SK-N-SH (cell line): ENCODE measurements at regions not wholly inside any gene's neighbourhood (a gene's known extent, or its start where the extent isn't known, plus 50 kb on each side); places are given as distances from the start of the nearest gene placed in this dataset.

Source experiments
- CTCF ChIA-PET: fragments of 300-600, 350-600 bp; formaldehyde crosslinking; extraction: SDS; loops from one replicate; lab custom pipeline; 2021; lab: Yijun Ruan, JAX
- POLR2A ChIA-PET: fragments of 350-600 bp; sonication (Branson Sonifier 250); formaldehyde crosslinking; extraction: SDS; loops from one replicate; lab custom pipeline; 2020; ENCODE audit warnings: antibody characterized with exemption, inconsistent platforms; lab: Yijun Ruan, JAX
- DNase-seq: peaks from one replicate; pipeline ENCODE4 v3.0.0; 2012
- H2AFZ ChIP-seq: fragments of 200-600 bp; sonication (generic); 2 replicates; pipeline ENCODE4 v1.8.1; 2016; ENCODE audit warnings: antibody characterized with exemption, mild to moderate bottlenecking, low read depth
- H3F3A ChIP-seq: fragments of 200-600 bp; sonication (generic); replicated peaks from 2 replicates; pipeline ENCODE3; 2016; ENCODE audit warnings: antibody characterized with exemption, mild to moderate bottlenecking; ENCODE audit not compliant: insufficient read depth
- H3K27ac ChIP-seq, 2 experiments: fragments of 200-500 bp in 1 of 2; fragments of 200-600 bp in 1 of 2; sonication (Bioruptor generic) in 1 of 2; sonication (generic), shearing (Covaris generic) in 1 of 2; 2 replicates each; pipeline versions ENCODE4 v1.5.1 to v1.6.1; 2014 to 2016; ENCODE audit warnings: low read depth in 2 of 2, inconsistent platforms in 1 of 2, low read length in 1 of 2, mild to moderate bottlenecking in 1 of 2, mixed read lengths in 1 of 2
- H3K27me3 ChIP-seq: fragments of 200-600 bp; sonication (generic), shearing (Covaris generic); 2 replicates; pipeline ENCODE4 v1.6.1; 2016; ENCODE audit warnings: mixed run types; ENCODE audit not compliant: insufficient read depth
- H3K36me3 ChIP-seq, 2 experiments: fragments of 200-500 bp in 1 of 2; fragments of 200-600 bp in 1 of 2; sonication (Bioruptor generic) in 1 of 2; sonication (generic) in 1 of 2; replicated peaks in 1 of 2; 2 replicates each; pipeline versions ENCODE3 to v1.5.1; 2014 to 2016; ENCODE audit warnings: low read length in 1 of 2, mild to moderate bottlenecking in 1 of 2; ENCODE audit not compliant: insufficient read depth in 2 of 2, control insufficient read depth in 1 of 2
- H3K4me1 ChIP-seq, 2 experiments: fragments of 200-500 bp in 1 of 2; fragments of 200-600 bp in 1 of 2; sonication (Bioruptor generic) in 1 of 2; sonication (generic), shearing (Covaris generic) in 1 of 2; 2 replicates each; pipeline versions ENCODE4 v1.5.1 to v1.6.1; 2014 to 2016; ENCODE audit warnings: low read depth in 1 of 2, low read length in 1 of 2, mixed run types in 1 of 2; ENCODE audit not compliant: insufficient read depth in 2 of 2, control insufficient read depth in 1 of 2
- H3K4me2 ChIP-seq: fragments of 200-600 bp; sonication (generic), shearing (Covaris generic); 2 replicates; pipeline ENCODE4 v1.6.1; 2017; ENCODE audit warnings: mixed run types
- H3K4me3 ChIP-seq, 2 experiments: fragments of 200-500 bp in 1 of 2; fragments of 200-600 bp in 1 of 2; sonication (Bioruptor generic) in 1 of 2; sonication (generic), shearing (Covaris generic) in 1 of 2; 2 replicates each; pipeline versions ENCODE4 v1.5.1 to v1.8.1; 2014 to 2016; ENCODE audit warnings: low read depth in 2 of 2, inconsistent platforms in 1 of 2, low read length in 1 of 2, mild to moderate bottlenecking in 1 of 2, mixed read lengths in 1 of 2, moderate library complexity in 1 of 2
- H3K79me2 ChIP-seq: fragments of 200-600 bp; sonication (generic); 2 replicates; pipeline ENCODE4 v1.8.1; 2017; ENCODE audit warnings: mild to moderate bottlenecking; ENCODE audit not compliant: insufficient read depth
- H3K9ac ChIP-seq: fragments of 200-600 bp; sonication (generic); 2 replicates; pipeline ENCODE4 v1.6.1; 2017; ENCODE audit warnings: mixed run types
- H3K9me2 ChIP-seq: fragments of 200-600 bp; sonication (generic); 2 replicates; pipeline ENCODE4 v1.6.1; 2017; ENCODE audit warnings: mixed run types
- H3K9me3 ChIP-seq: fragments of 200-600 bp; sonication (generic); 2 replicates; pipeline ENCODE4 v1.6.1; 2017; ENCODE audit warnings: mixed run types, mild to moderate bottlenecking, moderate library complexity
- H4K20me1 ChIP-seq: fragments of 200-600 bp; sonication (generic); 2 replicates; pipeline ENCODE4 v1.6.1; 2017; ENCODE audit warnings: mild to moderate bottlenecking, mixed run types; ENCODE audit not compliant: insufficient read depth
- CHD2 ChIP-seq: fragments of 150-350 bp; IDR thresholded peaks from 2 replicates; pipeline ENCODE4 v1.6.1; 2018; ENCODE audit warnings: low read length; ENCODE audit not compliant: partially characterized antibody
- ELF1 ChIP-seq: IDR thresholded peaks from 2 replicates; pipeline ENCODE4 v1.4.0; 2012
- EP300 ChIP-seq, 2 experiments: IDR thresholded peaks; 2 replicates each; pipeline versions ENCODE4 v1.4.0 to v1.6.1; 2012; ENCODE audit warnings: borderline replicate concordance in 1 of 2, low read depth in 1 of 2, low read length in 1 of 2
- EZH2phosphoT487 ChIP-seq: fragments of 200-600 bp; sonication (generic); IDR thresholded peaks from 2 replicates; pipeline ENCODE4 v1.6.1; 2017; ENCODE audit warnings: low read depth, mixed run types, mild to moderate bottlenecking, antibody characterized with exemption, moderate library complexity, borderline replicate concordance
- FOSL2 ChIP-seq: IDR thresholded peaks from 2 replicates; pipeline ENCODE4 v1.4.0; 2012; ENCODE audit warnings: low read depth, mild to moderate bottlenecking, moderate library complexity, borderline replicate concordance
- FOXJ3 ChIP-seq: sonication (generic); formaldehyde crosslinking; IDR thresholded peaks from 2 replicates; pipeline ENCODE4 v1.5.1; 2020; ENCODE audit warnings: mild to moderate bottlenecking, missing genetic modification reagents
- GABPA ChIP-seq: IDR thresholded peaks from 2 replicates; pipeline ENCODE4 v1.4.0; 2012; ENCODE audit warnings: low read depth, mild to moderate bottlenecking
- GATA2 ChIP-seq: sonication (generic); formaldehyde crosslinking; IDR thresholded peaks from 2 replicates; pipeline ENCODE4 v1.5.0; 2020; ENCODE audit warnings: mild to moderate bottlenecking, missing genetic modification reagents
- JUND ChIP-seq: IDR thresholded peaks from 2 replicates; pipeline ENCODE4 v1.4.0; 2012
- MEF2A ChIP-seq: IDR thresholded peaks from 2 replicates; pipeline ENCODE4 v1.4.0; 2012; ENCODE audit warnings: low read depth, borderline replicate concordance
- NFIC ChIP-seq: IDR thresholded peaks from 2 replicates; pipeline ENCODE4 v1.4.0; 2012; ENCODE audit warnings: borderline replicate concordance
- NRF1 ChIP-seq: IDR thresholded peaks from 2 replicates; pipeline ENCODE4 v1.6.1; 2012; ENCODE audit warnings: low read depth, mild to moderate bottlenecking, low read length
- POLR2AphosphoS5 ChIP-seq: IDR thresholded peaks from 2 replicates; pipeline ENCODE4 v1.6.1; 2012; ENCODE audit warnings: low read depth, low read length
- RCOR1 ChIP-seq: fragments of 150-350 bp; IDR thresholded peaks from 2 replicates; pipeline ENCODE4 v1.6.1; 2017; ENCODE audit warnings: antibody characterized with exemption, low read length
- RFX5 ChIP-seq: IDR thresholded peaks from 2 replicates; pipeline ENCODE4 v1.6.1; 2012; ENCODE audit warnings: mild to moderate bottlenecking, improper control_type of control experiment, low read length
- RXRA ChIP-seq: IDR thresholded peaks from 2 replicates; pipeline ENCODE4 v1.4.0; 2012; ENCODE audit warnings: low read depth, mild to moderate bottlenecking, borderline replicate concordance
- SIN3A ChIP-seq: IDR thresholded peaks from 2 replicates; pipeline ENCODE4 v1.6.1; 2012; ENCODE audit warnings: low read depth, mild to moderate bottlenecking, low read length, moderate library complexity, borderline replicate concordance
- SMC3 ChIP-seq: IDR thresholded peaks from 2 replicates; pipeline ENCODE4 v1.6.1; 2012; ENCODE audit warnings: low read depth, low read length, improper control_type of control experiment
- TAF1 ChIP-seq: IDR thresholded peaks from 2 replicates; pipeline ENCODE4 v1.6.1; 2012; ENCODE audit warnings: low read depth, mild to moderate bottlenecking, low read length, moderate library complexity, borderline replicate concordance
- TCF12 ChIP-seq: IDR thresholded peaks from 2 replicates; pipeline ENCODE4 v1.4.0; 2012
- TEAD4 ChIP-seq: IDR thresholded peaks from 2 replicates; pipeline ENCODE4 v1.4.0; 2012; ENCODE audit warnings: mild to moderate bottlenecking, borderline replicate concordance; ENCODE audit not compliant: insufficient read depth
- WGBS: methylation state at CpG from one replicate; pipeline ENCODE4 v1.1.6; 2017; ENCODE audit warnings: low lambda C conversion rate; 5-methylcytosine and 5-hydroxymethylcytosine counted together
- TF ChIP-seq, protein P1 (sequence below): IDR thresholded peaks from 2 replicates; pipeline ENCODE4 v1.6.1; 2012; ENCODE audit warnings: mild to moderate bottlenecking, low read depth, low read length, moderate library complexity
- TF ChIP-seq, protein P2 (sequence below): fragments of 150-350 bp; IDR thresholded peaks from 2 replicates; pipeline ENCODE4 v1.6.1; 2016; ENCODE audit warnings: mild to moderate bottlenecking, low read depth, low read length
- TF ChIP-seq, protein P3 (sequence below): IDR thresholded peaks from 2 replicates; pipeline ENCODE4; 2012
- TF ChIP-seq, protein P4 (sequence below): IDR thresholded peaks from 2 replicates; pipeline ENCODE4 v1.4.0; 2012; ENCODE audit warnings: low read depth, borderline replicate concordance
- TF ChIP-seq, protein P5 (sequence below): IDR thresholded peaks from 2 replicates; pipeline ENCODE4 v1.4.0; 2012; ENCODE audit warnings: low read depth, borderline replicate concordance

DNA sequence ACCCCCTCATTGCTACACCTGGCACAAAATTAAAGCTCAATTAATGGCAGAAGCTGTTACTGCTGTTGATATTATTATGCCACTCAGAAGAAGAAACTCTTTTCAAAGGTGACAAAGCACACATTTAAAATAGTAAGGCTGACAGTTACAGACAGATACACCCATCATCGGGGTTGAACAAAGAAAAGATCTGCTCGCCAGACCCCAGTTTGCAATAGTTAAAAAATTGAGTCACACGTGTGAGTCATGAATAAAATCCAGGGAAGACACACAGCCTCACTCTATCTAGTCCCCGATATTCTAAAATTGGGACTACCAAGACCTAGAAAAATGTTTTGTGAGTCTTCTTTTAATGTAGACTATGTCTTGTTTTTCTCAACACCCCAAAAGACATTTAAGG lies 330.0 kb upstream of the SOX9 start:
- POLR2A ChIA-PET = no interaction called here
- no peaks in the 10 kb centered on the region for H4K20me1 ChIP-seq
- H2AFZ ChIP-seq = no peak overlapping the region
- no peaks in the 10 kb centered on the region for H3K79me2 ChIP-seq
- no peak overlapping the region for H3K9ac ChIP-seq
- peak overlapping the region; percentile 27; the same call in 1 of the 2 replicates for H3K4me2 ChIP-seq
- H3K36me3 ChIP-seq = no peaks in the 10 kb centered on the region
- no peak overlapping the region for H3K27ac ChIP-seq
- H3F3A ChIP-seq = no peaks in the 10 kb centered on the region
- no peaks in the 10 kb centered on the region for H3K9me2 ChIP-seq
- H3K4me3 ChIP-seq = no peak overlapping the region
- DNase-seq = no peak
- WGBS = 13% methylated on average over 4 of the region's 4 CpGs
- CTCF ChIA-PET = no interaction called here
- no peaks in the 10 kb centered on the region for H3K27me3 ChIP-seq
- H3K4me1 ChIP-seq = peaks cover 0 to 4% of the 10 kb centered on the region in 2 experiments; a peak in 2 of 4 replicates
- no peaks in the 10 kb centered on the region for H3K9me3 ChIP-seq
- TF ChIP-seq FOXJ3 (CRISPR knock-in tag) (no peak), FOSL2 (peak; percentile 82), CHD2 (no peak), NRF1 (no peak), NFIC (no peak), MEF2A (no peak), GABPA (no peak), SIN3A (no peak), RCOR1 (no peak), POLR2AphosphoS5 (no peak), JUND (peak; percentile 55), GATA2 (CRISPR knock-in tag) (no peak), RFX5 (no peak), SMC3 (no peak), EP300 (IDR thresholded peaks at IDR 0.05; ENCODE audit: borderline replicate concordance in 1 of 2, low read depth in 1 of 2, low read length in 1 of 2) (no peak), TAF1 (no peak), ELF1 (no peak), RXRA (no peak), TEAD4 (no peak), TCF12 (peak; percentile 65; the same call in 1 of the 2 replicates), EZH2phosphoT487 (no peak)
- TF ChIP-seq, protein P1, sequence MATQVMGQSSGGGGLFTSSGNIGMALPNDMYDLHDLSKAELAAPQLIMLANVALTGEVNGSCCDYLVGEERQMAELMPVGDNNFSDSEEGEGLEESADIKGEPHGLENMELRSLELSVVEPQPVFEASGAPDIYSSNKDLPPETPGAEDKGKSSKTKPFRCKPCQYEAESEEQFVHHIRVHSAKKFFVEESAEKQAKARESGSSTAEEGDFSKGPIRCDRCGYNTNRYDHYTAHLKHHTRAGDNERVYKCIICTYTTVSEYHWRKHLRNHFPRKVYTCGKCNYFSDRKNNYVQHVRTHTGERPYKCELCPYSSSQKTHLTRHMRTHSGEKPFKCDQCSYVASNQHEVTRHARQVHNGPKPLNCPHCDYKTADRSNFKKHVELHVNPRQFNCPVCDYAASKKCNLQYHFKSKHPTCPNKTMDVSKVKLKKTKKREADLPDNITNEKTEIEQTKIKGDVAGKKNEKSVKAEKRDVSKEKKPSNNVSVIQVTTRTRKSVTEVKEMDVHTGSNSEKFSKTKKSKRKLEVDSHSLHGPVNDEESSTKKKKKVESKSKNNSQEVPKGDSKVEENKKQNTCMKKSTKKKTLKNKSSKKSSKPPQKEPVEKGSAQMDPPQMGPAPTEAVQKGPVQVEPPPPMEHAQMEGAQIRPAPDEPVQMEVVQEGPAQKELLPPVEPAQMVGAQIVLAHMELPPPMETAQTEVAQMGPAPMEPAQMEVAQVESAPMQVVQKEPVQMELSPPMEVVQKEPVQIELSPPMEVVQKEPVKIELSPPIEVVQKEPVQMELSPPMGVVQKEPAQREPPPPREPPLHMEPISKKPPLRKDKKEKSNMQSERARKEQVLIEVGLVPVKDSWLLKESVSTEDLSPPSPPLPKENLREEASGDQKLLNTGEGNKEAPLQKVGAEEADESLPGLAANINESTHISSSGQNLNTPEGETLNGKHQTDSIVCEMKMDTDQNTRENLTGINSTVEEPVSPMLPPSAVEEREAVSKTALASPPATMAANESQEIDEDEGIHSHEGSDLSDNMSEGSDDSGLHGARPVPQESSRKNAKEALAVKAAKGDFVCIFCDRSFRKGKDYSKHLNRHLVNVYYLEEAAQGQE = no peak
- TF ChIP-seq, protein P2, sequence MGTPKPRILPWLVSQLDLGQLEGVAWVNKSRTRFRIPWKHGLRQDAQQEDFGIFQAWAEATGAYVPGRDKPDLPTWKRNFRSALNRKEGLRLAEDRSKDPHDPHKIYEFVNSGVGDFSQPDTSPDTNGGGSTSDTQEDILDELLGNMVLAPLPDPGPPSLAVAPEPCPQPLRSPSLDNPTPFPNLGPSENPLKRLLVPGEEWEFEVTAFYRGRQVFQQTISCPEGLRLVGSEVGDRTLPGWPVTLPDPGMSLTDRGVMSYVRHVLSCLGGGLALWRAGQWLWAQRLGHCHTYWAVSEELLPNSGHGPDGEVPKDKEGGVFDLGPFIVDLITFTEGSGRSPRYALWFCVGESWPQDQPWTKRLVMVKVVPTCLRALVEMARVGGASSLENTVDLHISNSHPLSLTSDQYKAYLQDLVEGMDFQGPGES = no peak
- TF ChIP-seq, protein P3, sequence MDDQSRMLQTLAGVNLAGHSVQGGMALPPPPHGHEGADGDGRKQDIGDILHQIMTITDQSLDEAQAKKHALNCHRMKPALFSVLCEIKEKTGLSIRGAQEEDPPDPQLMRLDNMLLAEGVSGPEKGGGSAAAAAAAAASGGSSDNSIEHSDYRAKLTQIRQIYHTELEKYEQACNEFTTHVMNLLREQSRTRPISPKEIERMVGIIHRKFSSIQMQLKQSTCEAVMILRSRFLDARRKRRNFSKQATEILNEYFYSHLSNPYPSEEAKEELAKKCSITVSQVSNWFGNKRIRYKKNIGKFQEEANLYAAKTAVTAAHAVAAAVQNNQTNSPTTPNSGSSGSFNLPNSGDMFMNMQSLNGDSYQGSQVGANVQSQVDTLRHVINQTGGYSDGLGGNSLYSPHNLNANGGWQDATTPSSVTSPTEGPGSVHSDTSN = peak; percentile 44
- TF ChIP-seq, protein P4, sequence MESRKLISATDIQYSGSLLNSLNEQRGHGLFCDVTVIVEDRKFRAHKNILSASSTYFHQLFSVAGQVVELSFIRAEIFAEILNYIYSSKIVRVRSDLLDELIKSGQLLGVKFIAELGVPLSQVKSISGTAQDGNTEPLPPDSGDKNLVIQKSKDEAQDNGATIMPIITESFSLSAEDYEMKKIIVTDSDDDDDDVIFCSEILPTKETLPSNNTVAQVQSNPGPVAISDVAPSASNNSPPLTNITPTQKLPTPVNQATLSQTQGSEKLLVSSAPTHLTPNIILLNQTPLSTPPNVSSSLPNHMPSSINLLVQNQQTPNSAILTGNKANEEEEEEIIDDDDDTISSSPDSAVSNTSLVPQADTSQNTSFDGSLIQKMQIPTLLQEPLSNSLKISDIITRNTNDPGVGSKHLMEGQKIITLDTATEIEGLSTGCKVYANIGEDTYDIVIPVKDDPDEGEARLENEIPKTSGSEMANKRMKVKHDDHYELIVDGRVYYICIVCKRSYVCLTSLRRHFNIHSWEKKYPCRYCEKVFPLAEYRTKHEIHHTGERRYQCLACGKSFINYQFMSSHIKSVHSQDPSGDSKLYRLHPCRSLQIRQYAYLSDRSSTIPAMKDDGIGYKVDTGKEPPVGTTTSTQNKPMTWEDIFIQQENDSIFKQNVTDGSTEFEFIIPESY = no peak
- TF ChIP-seq, protein P5, sequence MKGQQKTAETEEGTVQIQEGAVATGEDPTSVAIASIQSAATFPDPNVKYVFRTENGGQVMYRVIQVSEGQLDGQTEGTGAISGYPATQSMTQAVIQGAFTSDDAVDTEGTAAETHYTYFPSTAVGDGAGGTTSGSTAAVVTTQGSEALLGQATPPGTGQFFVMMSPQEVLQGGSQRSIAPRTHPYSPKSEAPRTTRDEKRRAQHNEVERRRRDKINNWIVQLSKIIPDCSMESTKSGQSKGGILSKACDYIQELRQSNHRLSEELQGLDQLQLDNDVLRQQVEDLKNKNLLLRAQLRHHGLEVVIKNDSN = no peak
